ENCODE measurements at regions not wholly inside any gene's neighbourhood (a gene's known extent, or its start where the extent isn't known, plus 50 kb on each side); places are given as distances from the start of the nearest gene placed in this dataset.

DNA sequence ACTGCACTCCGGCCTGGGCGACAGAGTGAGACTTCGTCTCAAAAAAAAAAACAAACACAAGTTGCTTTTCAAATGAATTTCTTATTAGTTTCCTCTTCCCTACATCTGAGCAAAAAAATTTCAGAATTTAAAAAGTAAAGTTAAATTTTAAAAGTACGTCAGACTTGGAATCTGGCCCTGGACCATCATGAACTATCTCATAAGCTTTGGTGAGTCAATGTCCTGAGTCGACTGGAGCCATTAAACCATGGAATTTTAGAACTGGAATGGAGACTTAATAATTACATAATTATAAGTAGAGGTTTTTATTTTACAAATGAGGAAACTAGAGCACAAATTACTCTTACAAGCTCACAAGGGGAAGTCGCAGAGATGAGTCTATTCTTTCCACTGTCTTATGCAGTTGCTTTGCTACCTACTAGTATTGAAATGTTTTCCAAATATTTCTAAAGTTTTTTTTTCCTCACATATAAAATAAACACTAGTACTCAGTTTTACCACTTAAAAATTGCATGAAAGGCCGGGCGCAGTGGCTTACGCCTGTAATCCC lies 98.0 kb upstream of the ZNF608 start:
- Histone ChIP-seq H3K27me3 (no peaks in the 10 kb centered on the region), H3K9me3 (no peaks in the 10 kb centered on the region), H3K4me1 (no peaks in the 10 kb centered on the region), H3K36me3 (no peaks in the 10 kb centered on the region), H3K27ac (no peak overlapping the region), H3K4me3 (no peak overlapping the region)
- intact Hi-C loops (cut with DNase I; ENCODE audit: low total_unique reads) = no loop called here
- no peak for DNase-seq
- TF ChIP-seq, protein P1, sequence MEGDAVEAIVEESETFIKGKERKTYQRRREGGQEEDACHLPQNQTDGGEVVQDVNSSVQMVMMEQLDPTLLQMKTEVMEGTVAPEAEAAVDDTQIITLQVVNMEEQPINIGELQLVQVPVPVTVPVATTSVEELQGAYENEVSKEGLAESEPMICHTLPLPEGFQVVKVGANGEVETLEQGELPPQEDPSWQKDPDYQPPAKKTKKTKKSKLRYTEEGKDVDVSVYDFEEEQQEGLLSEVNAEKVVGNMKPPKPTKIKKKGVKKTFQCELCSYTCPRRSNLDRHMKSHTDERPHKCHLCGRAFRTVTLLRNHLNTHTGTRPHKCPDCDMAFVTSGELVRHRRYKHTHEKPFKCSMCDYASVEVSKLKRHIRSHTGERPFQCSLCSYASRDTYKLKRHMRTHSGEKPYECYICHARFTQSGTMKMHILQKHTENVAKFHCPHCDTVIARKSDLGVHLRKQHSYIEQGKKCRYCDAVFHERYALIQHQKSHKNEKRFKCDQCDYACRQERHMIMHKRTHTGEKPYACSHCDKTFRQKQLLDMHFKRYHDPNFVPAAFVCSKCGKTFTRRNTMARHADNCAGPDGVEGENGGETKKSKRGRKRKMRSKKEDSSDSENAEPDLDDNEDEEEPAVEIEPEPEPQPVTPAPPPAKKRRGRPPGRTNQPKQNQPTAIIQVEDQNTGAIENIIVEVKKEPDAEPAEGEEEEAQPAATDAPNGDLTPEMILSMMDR (IDR thresholded peaks at IDR 0.05) = no peak
- no peak for TF ChIP-seq POLR2A (IDR thresholded peaks at IDR 0.05)

GRCh38 chr5:124847907-124848306 lies 101.5 kb upstream of the ZNF608 start:
- no peak for TF ChIP-seq POLR2A (IDR thresholded peaks at IDR 0.05)
- TF ChIP-seq, protein P1 (IDR thresholded peaks at IDR 0.05) = no peak
- no peaks in the 10 kb centered on the region for H3K36me3 ChIP-seq
- no peaks in the 10 kb centered on the region for H3K27me3 ChIP-seq
- H3K9me3 ChIP-seq = no peaks in the 10 kb centered on the region
- H3K4me1 ChIP-seq = no peaks in the 10 kb centered on the region
- DNase-seq = no peak
- no peak overlapping the region for H3K4me3 ChIP-seq
- intact Hi-C loops (cut with DNase I; ENCODE audit: low total_unique reads) = no loop called here
- no peak overlapping the region for H3K27ac ChIP-seq

DNA sequence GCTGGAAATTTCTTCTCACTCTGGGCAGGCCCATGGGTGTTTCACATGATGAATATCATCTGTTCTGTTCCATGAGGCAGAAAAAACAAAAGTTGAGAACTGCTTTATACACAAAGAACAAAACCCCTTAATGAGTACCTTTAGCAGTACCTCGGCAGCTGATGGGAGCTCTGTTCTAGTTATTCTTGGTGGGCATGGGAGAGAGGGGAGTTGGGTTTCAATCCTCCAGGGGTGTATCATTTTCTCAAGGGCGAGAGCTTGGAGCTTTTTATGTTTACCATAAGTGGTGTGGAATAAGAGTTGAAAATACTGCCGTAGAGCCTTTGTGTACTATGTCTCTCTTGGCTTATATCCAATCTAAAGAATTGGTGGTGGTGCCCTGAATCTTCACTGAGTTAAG lies 103.3 kb upstream of the ZNF608 start:
- no peak overlapping the region for H3K4me3 ChIP-seq
- TF ChIP-seq, protein P1 (IDR thresholded peaks at IDR 0.05) = no peak
- no peak for TF ChIP-seq POLR2A (IDR thresholded peaks at IDR 0.05)
- H3K27ac ChIP-seq = no peak overlapping the region
- H3K4me1 ChIP-seq = no peaks in the 10 kb centered on the region
- DNase-seq = no peak
- intact Hi-C loops (cut with DNase I; ENCODE audit: low total_unique reads) = no loop called here
- H3K9me3 ChIP-seq = no peaks in the 10 kb centered on the region
- no peaks in the 10 kb centered on the region for H3K27me3 ChIP-seq
- H3K36me3 ChIP-seq = no peaks in the 10 kb centered on the region

DNA sequence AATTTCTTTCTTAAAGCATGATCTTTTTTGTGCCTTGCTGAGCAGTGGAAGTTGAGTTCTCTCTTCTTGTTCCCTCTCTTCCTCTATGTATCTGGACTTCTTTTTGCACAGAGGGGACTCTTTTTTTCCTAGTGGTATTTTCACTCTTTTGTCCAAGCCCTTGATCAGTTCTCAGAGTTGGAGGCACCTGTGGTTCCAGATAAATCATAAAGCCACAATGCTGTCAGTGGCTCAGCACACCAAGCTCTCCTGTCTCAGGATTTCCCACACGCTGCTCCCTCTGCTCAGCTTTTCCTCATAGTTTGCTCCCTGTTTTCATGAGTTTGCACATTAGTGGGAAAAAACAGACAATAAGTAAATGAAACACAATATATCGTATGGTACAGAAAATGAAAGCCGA lies 110.3 kb upstream of the ZNF608 start:
- Histone ChIP-seq H3K4me1 (no peaks in the 10 kb centered on the region), H3K27ac (no peak overlapping the region), H3K9me3 (no peaks in the 10 kb centered on the region), H3K4me3 (no peak overlapping the region), H3K27me3 (no peaks in the 10 kb centered on the region), H3K36me3 (no peaks in the 10 kb centered on the region)
- TF ChIP-seq, protein P1 (IDR thresholded peaks at IDR 0.05) = no peak
- no peak for TF ChIP-seq POLR2A (IDR thresholded peaks at IDR 0.05)
- DNase-seq = no peak
- intact Hi-C loops (cut with DNase I; ENCODE audit: low total_unique reads) = no loop called here

- H3K9me3 ChIP-seq = no peaks in the 10 kb centered on the region
- H3K27ac ChIP-seq = no peak overlapping the region
- H3K4me3 ChIP-seq = no peak overlapping the region
- H3K4me1 ChIP-seq = no peaks in the 10 kb centered on the region
- no peak for DNase-seq
- intact Hi-C loops (cut with DNase I; ENCODE audit: low total_unique reads) = no loop called here
- no peaks in the 10 kb centered on the region for H3K36me3 ChIP-seq
- no peaks in the 10 kb centered on the region for H3K27me3 ChIP-seq
- TF ChIP-seq POLR2A (IDR thresholded peaks at IDR 0.05) = no peak
- TF ChIP-seq, protein P1 (IDR thresholded peaks at IDR 0.05) = no peak
These were observed 112.2 kb upstream of the ZNF608 start for GRCh38 chr5:124858612-124859011.
